PC-9 (cell line): ENCODE measurements at regions not wholly inside any gene's neighbourhood (a gene's known extent, or its start where the extent isn't known, plus 50 kb on each side); places are given as distances from the start of the nearest gene placed in this dataset.

Experiments
- CTCF ChIP-seq: fragments of 200-600 bp; sonication (generic); conservative IDR thresholded peaks from 2 replicates; pipeline ENCODE4 v1.6.1; 2017; ENCODE audit warnings: mixed run types, antibody characterized with exemption, mild to moderate bottlenecking, moderate library complexity
- EZH2 ChIP-seq: fragments of 200-600 bp; sonication (generic); IDR thresholded peaks from 2 replicates; pipeline ENCODE4 v1.8.0; 2017; ENCODE audit warnings: antibody characterized with exemption, low read depth

- TF ChIP-seq CTCF (no peak), EZH2 (no peak)
Measured at GRCh38 chr22:22384267-22384666, 124.3 kb downstream of the ZNF280B start.
